WERI-Rb-1 (cell line): ENCODE measurements at regions not wholly inside any gene's neighbourhood (a gene's known extent, or its start where the extent isn't known, plus 50 kb on each side); places are given as distances from the start of the nearest gene placed in this dataset.

ENCODE experiments used
- DNase-seq: peaks from one replicate; pipeline ENCODE4 v3.0.0-alpha.2; 2020
- H3K27ac ChIP-seq: fragments of 250-450 bp; sonication (Bioruptor Pico); 2 replicates; pipeline ENCODE4 v1.5.1; 2020; ENCODE audit warnings: mild to moderate bottlenecking, moderate library complexity
- H3K27me3 ChIP-seq: fragments of 250-450 bp; sonication (Bioruptor Pico); 2 replicates; pipeline ENCODE4 v1.5.1; 2021; ENCODE audit warnings: mild to moderate bottlenecking, low read depth, moderate library complexity; ENCODE audit not compliant: insufficient read depth, severe bottlenecking
- H3K36me3 ChIP-seq: fragments of 250-450 bp; sonication (Bioruptor Pico); 2 replicates; pipeline ENCODE4 v1.5.1; 2020; ENCODE audit warnings: mild to moderate bottlenecking, moderate library complexity
- H3K4me3 ChIP-seq: 2 replicates; pipeline ENCODE4 v1.5.1; 2011; ENCODE audit warnings: low read depth, mild to moderate bottlenecking, control low read depth, low read length
- H3K9me3 ChIP-seq: fragments of 250-450 bp; sonication (Bioruptor Pico); 2 replicates; pipeline ENCODE4 v1.5.1; 2021; ENCODE audit warnings: mild to moderate bottlenecking, moderate library complexity; ENCODE audit not compliant: severe bottlenecking
- CTCF ChIP-seq: IDR thresholded peaks from 2 replicates; pipeline ENCODE4 v1.5.1; 2011; ENCODE audit warnings: low read depth, mild to moderate bottlenecking, control low read depth, inconsistent platforms, low read length

GRCh38 chr3:3902161-3902560, 102.9 kb downstream of the LRRN1 start:
- Histone ChIP-seq H3K27ac (no peak overlapping the region), H3K4me3 (no peak overlapping the region), H3K9me3 (no peaks in the 10 kb centered on the region), H3K27me3 (no peaks in the 10 kb centered on the region), H3K36me3 (no peaks in the 10 kb centered on the region)
- DNase-seq = no peak
- TF ChIP-seq CTCF = no peak

GRCh38 chr3:3906171-3906570, 106.9 kb downstream of the LRRN1 start:
- Histone ChIP-seq H3K27me3 (no peaks in the 10 kb centered on the region), H3K36me3 (no peaks in the 10 kb centered on the region), H3K9me3 (no peaks in the 10 kb centered on the region), H3K27ac (no peak overlapping the region), H3K4me3 (no peak overlapping the region)
- DNase-seq = no peak
- no peak for TF ChIP-seq CTCF

GRCh38 chr3:3907023-3907422, 107.8 kb downstream of the LRRN1 start:
- DNase-seq = peak; percentile 43
- no peak overlapping the region for H3K4me3 ChIP-seq
- no peak for TF ChIP-seq CTCF
- H3K36me3 ChIP-seq = no peaks in the 10 kb centered on the region
- no peaks in the 10 kb centered on the region for H3K9me3 ChIP-seq
- H3K27ac ChIP-seq = no peak overlapping the region
- H3K27me3 ChIP-seq = no peaks in the 10 kb centered on the region

GRCh38 chr3:3918763-3919162, 119.5 kb downstream of the LRRN1 start:
- H3K36me3 ChIP-seq = no peaks in the 10 kb centered on the region
- no peak overlapping the region for H3K4me3 ChIP-seq
- H3K27ac ChIP-seq = no peak overlapping the region
- DNase-seq = no peak
- no peak for TF ChIP-seq CTCF
- no peaks in the 10 kb centered on the region for H3K9me3 ChIP-seq
- no peaks in the 10 kb centered on the region for H3K27me3 ChIP-seq

- TF ChIP-seq CTCF = no peak
- Histone ChIP-seq H3K27ac (no peak overlapping the region), H3K27me3 (no peaks in the 10 kb centered on the region), H3K9me3 (no peaks in the 10 kb centered on the region), H3K4me3 (no peak overlapping the region), H3K36me3 (no peaks in the 10 kb centered on the region)
- no peak for DNase-seq
Observed at GRCh38 chr3:3919316-3919715, 120.1 kb downstream of the LRRN1 start.

GRCh38 chr3:3923619-3924018, 124.4 kb downstream of the LRRN1 start:
- Histone ChIP-seq H3K27me3 (no peaks in the 10 kb centered on the region), H3K36me3 (no peaks in the 10 kb centered on the region), H3K4me3 (no peak overlapping the region), H3K9me3 (no peaks in the 10 kb centered on the region), H3K27ac (no peak overlapping the region)
- TF ChIP-seq CTCF = no peak
- no peak for DNase-seq
